ENCODE measurements at regions not wholly inside any gene's neighbourhood (a gene's known extent, or its start where the extent isn't known, plus 50 kb on each side); places are given as distances from the start of the nearest gene placed in this dataset.

DNA sequence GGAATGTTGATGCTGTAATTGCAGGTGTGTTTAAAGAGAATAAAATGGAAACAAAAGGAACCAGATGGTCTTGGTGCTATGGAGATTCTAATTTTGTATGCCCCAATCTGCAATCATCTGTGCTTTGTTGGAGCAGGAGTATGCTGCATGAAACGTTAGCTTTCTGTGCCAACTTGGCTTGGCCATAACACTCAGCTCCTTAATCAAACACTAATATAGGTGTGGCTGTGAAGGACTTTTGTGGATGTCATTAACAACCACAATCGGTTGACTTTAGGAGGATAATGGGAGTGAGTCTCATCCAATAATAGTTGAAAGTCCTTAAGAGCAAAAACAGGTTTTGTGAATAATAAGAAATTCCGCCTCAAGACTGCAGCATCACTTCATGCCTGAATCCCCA is 399.2 kb downstream of the NLGN4X start:
- no peak for DNase-seq (ENCODE audit: low read depth in 2 of 2)

DNA sequence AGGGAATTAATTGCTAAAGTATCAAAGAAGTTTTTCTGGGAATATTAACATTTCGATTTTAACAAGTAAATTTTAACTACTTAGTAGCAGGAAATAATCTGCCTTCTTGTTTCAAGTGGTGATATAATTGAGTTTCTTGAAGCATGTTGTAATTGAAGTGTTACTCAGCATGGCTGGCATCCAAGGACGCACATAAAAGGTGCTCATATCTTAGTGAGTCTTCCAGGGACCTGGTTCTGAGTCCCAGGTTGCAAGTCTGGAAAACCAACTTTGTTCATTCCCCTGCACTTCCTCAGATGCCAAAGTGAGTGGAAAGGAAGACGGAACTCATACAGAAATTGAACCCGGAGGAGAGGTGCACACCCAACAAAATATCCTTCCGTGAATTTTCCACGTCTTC is 399.6 kb downstream of the NLGN4X start:
- no peak for DNase-seq (ENCODE audit: low read depth in 2 of 2)

DNA sequence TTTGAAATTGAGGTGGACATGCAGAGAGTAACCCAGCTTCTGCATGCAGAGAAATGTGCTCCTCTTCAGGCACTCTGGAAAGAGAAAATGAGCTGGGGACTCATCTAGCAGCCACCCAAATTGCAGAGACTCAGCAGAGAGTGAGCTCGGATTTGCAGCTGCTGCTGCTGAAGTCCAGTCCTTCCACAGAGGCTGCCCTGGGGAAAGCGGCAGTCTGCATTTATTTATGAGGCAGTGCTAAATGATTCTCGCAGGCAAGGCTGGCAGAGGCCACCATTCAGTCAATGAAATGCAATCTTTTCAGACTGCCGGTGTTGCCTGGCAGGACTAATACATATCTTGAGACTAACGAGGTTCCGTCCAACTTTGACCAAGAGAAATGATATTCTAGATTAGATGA is 404.8 kb downstream of the NLGN4X start:
- no peak for DNase-seq (ENCODE audit: low read depth in 2 of 2)

DNA sequence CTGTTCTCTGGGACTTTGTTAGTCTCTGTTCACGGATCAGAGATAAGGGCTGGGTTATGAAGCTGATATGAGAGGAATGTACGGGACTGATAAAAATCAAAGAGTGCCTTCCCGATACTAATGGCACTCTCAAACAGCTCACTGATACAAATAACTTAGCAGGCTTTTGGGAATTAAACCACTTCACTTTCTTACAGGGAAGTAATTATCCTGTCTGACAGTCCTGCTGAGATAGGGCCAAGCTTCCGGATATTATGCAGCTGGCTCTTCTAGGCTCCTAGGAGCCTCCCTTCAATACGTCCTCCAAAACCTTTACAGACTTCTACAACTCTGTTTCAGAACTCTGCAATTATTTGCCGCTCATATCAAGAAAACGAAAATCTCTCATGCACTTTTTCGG is 418.0 kb downstream of the NLGN4X start:
- DNase-seq (ENCODE audit: low read depth in 2 of 2): no peak

DNA sequence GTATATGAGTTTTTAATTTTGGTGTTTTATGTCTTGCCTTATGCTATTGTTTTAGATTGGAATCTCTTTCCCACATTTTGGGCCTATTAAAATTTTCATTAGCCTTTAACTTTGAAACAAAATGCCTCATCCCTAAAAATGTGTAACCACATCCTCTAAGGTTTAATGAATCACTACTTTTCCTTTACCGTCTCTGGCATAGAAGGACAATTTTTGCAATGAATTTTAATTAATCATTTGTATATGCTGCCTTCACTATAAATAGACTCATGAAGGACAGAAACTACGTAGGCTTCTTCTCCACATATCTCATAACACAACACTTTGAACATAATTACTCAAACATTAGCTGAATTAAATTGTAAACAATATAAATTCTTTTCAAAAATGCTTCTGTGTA is 421.5 kb downstream of the NLGN4X start:
- DNase-seq (ENCODE audit: low read depth in 2 of 2): no peak

DNA sequence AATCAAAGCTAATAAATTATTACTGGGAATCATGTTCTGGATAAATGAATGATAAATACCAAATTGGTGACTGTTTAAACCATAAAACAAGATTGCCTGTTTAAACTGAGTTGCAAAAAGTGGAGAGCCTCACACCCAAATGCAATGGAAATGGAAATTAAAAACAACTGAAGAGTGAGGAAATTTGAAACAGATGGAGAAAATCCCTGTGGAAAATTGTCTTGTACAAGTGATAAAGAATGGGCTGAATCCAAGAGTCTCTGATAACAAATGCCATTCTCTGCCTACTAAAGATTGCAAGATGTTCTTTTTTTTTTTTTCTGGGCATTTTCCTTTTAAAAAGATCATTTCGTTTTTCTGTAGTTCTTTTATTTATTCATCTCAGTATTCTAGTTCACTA is 426.3 kb downstream of the NLGN4X start:
- no peak for DNase-seq (ENCODE audit: low read depth in 2 of 2)

DNA sequence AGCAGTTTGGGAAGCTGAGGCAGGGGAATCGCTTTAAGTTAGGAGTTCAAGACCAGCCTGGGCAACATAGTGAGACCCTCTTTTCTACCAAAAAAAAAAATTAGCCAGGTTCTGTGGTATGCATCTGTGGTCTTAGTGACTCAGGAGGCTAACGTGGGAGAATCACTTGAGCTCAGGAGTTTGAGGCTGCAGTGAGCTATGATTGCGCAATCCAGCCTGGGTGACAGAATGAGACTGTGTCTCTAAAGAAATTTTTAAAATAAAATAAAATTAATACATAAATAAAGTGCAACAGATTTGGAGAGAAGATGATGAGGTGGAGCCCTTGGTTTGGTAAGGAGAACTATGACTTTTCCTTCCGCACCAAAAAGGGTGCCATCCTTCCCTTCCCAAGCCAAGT is 436.9 kb downstream of the NLGN4X start:
- DNase-seq (ENCODE audit: low read depth in 2 of 2): no peak

DNA sequence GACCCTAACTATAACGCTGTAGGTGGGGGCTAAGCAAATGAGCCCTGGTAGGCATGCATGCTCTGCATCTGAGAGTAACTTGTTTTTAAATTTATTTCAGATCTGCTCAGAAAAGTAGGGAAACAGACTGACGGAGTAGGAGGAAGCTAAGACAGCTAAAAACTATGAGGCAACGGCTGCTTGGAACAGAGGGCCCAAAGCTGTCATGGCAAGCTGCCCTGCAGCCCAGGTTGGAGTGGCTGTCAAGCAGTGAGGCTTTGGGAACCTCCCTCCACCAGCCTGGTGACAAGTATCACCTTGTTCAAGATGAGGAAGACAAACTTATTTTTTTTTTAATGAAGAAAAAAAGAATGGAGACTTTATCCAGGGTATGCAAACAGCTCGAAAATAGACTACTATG is 439.8 kb downstream of the NLGN4X start:
- DNase-seq (ENCODE audit: low read depth in 2 of 2): no peak

DNA sequence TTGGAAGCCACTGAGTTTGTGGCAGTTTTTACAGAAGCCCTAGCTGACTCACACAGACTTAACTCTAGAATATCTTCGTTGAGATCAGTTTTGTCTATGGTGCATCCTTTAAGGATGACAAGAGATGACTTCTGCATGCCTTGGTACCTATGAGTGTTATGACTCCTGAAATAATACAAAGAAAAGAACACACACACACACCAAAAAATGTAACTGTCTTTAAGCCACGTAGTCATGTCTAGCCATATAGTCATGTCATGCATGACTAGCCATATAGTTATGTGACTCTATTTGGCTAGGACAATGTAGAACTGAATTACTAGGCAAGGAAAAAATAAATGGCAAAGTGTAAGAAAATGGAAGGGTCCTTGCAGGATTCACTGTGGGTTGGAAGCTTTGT is 447.8 kb downstream of the NLGN4X start:
- no peak for DNase-seq (ENCODE audit: low read depth in 2 of 2)

DNA sequence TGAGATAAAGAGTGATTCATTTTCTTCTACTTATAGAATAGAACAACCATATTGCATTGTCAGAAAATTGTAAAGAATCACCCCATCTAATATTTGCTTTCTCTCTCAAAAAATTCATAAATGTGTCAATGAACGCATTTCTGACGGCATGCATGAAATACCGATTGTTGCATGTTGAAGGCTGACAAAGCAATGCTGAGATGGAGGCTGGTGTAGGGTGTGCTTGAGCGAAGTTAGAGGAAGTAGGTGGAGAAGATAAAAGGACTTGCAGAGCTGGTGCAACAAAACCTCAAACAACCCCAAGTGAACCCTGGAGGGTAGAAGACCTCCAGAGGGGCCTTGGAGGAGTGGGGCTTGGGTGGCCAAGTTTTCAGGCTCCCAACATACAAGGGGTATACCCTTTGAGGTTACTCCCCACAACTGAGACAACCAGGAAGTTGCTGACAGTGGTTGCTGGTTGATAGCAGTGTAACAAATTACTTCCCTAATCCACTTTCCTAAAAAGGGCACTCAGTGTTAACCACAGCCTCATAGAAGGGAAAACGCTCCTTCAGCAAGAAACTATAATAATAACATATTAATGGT is 452.7 kb downstream of the NLGN4X start:
- no peak for DNase-seq (ENCODE audit: low read depth in 2 of 2)

DNA sequence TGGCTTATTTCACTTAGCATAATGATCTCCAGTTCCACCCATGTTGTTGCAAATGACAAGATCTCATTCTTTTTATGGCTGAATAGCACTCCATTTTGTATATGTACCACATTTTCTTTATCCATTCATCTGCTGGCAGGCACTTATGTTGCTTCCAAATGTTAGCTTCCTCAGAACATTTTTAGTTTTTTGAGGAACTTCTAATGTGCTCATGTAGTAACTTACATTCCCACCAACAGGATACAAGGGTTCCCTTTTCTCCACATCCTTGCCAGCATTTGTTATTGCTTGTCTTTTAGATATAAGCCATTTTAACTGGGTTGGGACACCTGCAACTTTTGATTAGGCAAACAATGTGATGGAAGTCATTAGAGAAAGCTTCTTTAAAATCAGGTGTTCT is 454.2 kb downstream of the NLGN4X start:
- DNase-seq (ENCODE audit: low read depth in 2 of 2): no peak

DNA sequence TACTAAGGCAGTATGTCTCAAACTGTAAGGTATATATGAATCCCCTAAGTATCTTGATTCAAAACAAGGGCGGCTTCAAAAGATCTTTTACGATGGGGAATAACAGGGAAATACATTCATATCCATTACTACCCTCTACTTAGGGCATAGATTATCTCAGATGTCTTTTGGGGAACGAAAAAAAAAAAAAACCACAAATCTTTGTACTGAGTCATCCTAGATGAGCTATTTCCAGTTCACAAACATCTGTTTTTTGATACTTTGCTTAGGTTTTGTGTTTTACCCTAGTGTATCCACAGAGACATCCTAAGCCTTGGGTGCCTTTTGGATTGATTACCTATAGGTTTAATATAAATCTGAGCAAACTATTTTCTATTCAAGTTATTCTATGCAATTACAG is 457.2 kb downstream of the NLGN4X start:
- DNase-seq (ENCODE audit: low read depth in 2 of 2): no peak

DNA sequence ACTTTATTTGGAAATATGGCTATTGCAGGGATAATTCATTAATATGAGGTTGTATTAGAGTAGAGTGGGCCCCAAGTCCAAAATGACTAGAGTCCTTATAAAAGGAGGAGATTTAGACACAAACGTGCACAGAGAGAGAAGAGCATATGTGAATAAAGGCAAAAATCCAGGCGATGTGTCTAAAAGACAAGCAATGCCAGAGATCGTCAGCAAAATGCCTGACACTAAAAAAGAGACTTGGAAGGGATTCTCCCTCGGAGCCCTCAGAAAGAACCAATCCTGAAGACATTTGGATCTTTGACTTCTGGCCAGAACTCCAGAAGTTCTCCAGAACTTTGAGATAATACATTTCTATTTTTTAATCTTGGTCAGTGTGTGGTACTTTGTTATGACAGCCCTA is 472.1 kb downstream of the NLGN4X start:
- DNase-seq (ENCODE audit: low read depth in 2 of 2): no peak

DNA sequence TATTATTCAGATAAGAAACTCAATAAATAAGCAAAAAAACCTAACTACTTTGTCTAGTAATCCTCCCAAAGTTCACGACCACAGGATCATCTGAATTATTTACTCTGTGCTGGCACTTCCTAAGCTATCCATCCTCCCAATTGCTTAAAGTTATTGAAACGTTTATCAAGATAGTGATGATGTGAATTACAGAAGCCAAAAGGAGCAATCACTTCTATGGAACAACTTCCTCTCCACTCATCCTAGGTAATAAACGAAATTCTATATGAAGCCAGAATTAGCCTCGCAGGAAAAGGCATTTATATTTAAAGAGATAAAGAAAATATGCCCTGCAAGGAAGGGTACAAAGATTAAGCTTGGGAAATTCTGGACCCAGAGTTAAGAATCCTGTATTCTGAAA is 475.4 kb downstream of the NLGN4X start:
- DNase-seq (ENCODE audit: low read depth in 2 of 2): no peak

DNA sequence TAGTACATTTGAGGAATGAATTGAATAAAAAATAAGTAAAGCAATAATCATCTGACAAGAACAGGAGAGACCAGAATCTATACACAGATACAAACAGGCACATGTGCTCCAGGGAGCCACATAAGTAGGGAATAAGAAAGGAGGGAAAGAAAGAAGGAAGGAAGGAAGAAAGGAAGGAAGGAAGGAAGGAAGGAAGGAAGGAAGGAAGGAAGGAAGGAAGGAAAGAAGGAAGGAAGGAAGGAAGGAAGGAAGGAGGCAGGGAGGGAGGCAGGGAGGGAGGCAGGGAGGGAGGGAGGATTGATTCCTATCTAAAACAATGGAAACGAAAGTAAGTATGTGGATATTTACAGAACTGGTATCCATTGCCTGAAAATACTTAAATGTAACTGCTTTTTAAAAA is 475.8 kb downstream of the NLGN4X start:
- DNase-seq (ENCODE audit: low read depth in 2 of 2): no peak

DNA sequence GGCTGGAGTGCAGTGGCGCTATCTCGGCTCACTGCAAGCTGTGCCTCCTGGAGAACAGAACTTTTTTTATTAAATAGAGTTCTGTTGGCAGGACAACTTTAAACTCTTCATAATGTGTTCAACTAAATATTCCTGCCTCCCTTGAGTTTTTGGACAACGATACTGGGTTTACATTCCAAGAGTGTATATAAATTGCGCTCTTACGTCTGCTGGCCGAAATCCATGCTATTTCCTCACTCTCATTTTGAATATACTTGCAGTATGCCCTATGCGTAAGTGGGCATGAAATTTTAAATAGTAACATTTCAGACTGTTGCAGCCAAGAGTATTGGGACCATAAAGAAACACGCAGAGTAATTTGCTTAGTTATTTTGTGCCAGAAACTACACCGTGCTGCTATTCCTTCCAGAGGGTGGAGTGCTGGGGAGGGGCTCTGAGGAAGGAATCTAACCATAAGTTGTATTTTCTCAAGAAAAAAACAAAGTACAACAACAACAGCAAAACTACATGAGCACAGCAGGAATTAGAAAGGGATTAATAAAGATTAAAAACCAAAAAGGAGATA is 480.0 kb downstream of the NLGN4X start:
- no peak for DNase-seq (ENCODE audit: low read depth in 2 of 2)

DNA sequence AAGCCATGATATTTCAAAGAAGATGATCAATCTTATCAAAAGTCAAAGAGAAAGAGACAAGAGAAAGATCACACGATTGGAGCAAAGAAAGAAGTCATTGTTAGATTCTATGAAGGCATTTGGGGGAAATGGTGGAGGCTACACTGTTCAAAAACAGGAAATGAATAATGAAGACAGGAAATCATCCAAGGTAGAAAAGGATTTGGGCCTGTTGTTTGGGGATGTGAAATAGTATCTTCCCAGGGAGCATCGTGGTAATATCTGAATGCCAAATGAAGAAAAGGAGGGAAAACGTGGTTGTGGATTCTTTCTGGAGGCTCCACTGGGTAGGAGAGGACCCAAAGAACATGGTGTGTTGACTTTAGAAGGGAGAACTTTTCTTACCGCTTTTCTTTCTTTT is 482.4 kb downstream of the NLGN4X start:
- no peak for DNase-seq (ENCODE audit: low read depth in 2 of 2)

DNA sequence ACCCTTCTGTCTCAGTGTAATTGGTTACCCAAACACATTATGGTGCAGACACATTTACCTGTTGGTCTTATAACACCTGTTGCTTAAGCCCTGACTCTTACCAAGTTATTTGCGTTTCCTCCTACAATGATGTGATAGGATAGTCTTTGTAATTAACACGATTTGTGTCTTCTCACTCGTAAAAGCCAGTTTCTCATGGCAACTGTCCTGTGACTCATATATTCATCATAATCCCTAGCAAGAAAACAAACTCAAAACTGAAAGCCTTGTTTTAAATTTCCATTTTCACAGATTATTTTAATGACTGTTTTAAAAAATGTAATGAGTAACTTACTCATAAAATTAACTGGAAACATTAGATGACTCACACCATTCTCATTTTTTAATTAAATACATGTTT is 495.2 kb downstream of the NLGN4X start:
- DNase-seq (ENCODE audit: low read depth in 2 of 2): no peak

DNA sequence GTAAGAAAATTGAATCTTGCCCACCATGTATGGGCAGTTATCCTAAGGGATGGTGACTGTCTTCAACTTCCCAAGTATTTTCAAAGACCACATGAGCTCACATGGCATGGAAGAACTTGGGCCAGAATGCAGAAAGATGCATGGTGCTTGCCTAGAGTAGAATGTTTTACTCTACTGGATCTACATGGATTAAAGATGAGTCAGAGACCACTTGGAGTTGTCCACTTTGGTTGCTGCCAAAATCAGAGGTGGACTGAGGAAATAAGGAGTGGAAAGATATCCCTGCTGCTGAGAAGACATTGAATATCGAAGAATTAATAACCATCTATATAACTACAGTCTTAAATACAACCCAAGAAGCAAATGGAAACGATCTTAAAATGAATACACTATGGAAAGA is 498.1 kb downstream of the NLGN4X start:
- DNase-seq (ENCODE audit: low read depth in 2 of 2): no peak

DNA sequence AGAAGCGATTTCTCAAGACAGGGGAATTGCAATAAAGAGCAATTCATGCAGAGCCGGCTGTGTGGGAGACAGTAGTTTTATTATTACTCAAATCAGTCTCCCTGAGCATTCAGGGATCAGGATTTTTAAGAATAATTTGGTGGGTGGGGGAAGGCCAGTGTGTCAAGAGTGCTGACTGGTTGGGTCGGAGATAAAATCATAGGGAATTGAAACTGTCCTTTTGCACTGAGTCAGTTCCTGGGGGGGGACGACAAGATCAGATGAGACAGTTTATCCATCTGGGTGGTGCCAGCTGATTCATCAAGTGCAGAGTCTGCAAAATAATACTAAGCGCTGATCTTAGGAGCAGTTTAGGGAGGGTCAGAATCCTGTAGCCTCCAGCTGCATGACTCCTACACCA is 502.4 kb downstream of the NLGN4X start:
- DNase-seq (ENCODE audit: low read depth in 2 of 2): no peak

DNA sequence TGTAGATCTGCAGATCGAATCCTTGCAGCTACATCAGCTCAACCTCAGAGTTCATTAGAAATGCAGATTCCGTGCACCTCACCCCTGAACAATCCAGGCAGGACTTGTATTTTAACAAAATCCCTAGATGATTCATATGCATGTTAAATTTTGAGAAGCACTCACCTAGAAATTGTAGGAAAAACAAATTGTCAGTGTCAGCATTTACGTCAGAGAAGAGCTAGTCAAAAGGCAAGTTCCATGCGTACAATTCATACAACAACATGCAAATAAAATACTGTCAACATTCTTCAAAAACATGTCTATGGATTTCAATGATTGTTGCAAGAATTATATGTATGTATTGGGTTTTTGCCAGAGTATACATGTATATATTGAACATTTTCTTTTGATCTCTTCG is 504.5 kb downstream of the NLGN4X start:
- DNase-seq (ENCODE audit: low read depth in 2 of 2): no peak

DNA sequence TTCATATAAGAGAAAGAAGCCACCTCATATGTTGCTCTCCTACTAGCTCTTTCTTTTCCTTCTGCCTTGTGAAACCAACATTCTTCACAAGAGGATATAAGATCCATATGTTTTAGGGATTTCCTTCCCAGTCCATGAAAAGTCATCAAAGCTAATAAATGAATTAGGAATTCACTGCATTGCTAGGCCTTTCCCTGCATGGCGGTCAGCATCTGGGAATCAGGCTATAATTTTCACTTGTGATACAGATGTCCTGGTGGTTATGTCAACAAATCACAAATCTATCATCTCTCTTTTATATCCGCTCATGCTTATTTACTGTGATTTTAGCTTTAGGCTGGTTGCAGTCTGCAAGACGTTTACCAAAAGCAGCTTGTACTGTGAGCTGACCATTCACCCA is 510.0 kb downstream of the NLGN4X start:
- DNase-seq (ENCODE audit: low read depth in 2 of 2): no peak

DNA sequence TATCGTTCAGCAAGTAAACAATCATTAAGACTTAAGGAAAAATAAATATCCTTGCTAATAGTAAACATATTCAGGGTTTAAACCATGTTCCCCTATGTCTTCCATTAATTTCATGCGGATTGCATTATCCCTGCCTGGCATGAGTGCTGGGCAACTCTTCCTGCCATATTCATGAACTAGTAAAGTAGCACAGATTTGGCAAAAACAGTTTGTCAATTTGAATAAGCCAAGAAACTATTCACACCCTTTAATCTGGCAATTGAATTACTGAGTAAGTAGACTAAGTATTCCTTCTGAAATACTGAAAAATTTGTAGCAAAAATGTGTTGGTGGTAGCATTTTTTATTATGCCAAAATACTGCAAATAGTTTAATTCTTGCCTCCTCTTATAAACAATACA is 512.0 kb downstream of the NLGN4X start:
- DNase-seq (ENCODE audit: low read depth in 2 of 2): no peak

DNA sequence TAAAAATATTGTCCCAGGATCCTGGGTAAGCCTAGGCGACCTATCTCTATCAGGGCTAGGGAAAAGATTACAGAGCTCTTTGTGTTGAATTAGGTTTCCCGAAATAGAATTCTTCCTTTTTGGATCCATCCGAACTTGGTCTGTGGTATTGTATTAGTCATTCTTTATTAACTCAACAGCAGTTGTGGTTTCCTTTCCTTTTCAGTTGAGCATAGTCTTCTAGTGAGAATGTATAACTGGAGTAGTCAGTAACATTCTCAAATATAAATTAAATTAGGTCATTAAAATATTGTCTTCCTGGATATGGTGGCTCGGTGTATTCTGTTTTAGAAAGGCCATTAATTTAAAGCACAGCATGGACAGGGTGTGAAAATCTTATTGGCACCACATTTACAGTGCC is 520.4 kb downstream of the NLGN4X start:
- no peak for DNase-seq (ENCODE audit: low read depth in 2 of 2)

Data from lung microvascular endothelial cell (primary cell).